Pulmonary artery endothelial cell (primary cell): ENCODE measurements at regions not wholly inside any gene's neighbourhood (a gene's known extent, or its start where the extent isn't known, plus 50 kb on each side); places are given as distances from the start of the nearest gene placed in this dataset.

ENCODE experiments used
- DNase-seq: peaks from one replicate; pipeline ENCODE4 v3.0.0-alpha.2; 2011; ENCODE audit warnings: low read depth, low spot score

DNA sequence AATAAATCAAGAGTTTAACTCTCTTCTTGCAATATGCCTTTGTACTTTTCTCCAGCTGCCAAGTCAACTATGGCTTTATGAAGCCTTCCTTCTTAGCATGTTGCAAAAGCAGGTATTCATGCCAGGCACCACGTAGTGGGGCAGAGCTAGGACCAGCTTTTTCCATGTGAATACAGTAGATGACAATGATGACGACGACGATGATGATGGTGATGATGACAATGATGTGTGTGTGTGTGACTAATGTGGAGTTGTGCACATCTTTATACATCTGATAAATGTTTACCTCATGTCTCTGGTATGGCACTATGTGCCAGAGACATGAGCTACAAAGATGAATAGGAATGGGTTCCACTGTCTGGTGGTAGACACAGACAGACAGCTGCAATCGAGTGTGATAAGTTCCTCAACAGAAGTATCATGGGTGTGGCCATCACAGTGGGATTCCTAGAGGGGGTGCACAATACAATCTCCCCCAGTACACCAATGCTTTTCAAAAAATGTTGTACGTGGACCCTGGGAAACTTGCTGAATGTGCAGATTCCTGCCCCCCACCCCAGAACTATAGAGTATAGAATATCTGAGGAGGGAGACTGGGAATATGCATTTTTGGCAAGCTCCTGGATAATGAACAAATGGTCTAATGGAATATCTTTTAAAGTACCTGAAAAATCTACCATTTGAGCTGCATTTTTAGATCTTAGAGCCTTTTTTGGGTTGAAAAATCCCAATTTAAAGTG, 183.4 kb downstream of the ABCC12 start:
- DNase-seq: no peak

GRCh38 chr16:47971225-47971624, 184.6 kb downstream of the ABCC12 start:
- no peak for DNase-seq

- no peak for DNase-seq
Measured at GRCh38 chr16:47970291-47970931, 185.4 kb downstream of the ABCC12 start.

DNA sequence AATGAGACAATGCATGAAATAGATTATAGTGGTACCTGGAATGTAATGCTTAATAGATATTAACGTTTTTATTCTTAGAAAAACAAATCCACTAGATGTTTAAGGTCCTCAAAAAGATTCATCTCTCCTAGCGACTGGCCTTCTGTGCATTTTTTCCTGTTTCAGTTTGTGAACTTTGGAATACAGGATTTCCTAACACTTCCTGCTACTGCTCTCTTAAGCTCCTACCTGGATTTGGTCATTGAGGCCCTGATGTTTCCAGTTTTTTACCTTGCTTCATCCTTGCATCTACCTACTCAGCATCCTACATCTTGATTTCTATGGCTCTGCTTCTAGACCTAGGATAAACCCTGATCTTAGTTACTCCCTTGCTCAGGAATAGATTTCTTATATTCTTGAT, 188.4 kb downstream of the ABCC12 start:
- DNase-seq: no peak

DNA sequence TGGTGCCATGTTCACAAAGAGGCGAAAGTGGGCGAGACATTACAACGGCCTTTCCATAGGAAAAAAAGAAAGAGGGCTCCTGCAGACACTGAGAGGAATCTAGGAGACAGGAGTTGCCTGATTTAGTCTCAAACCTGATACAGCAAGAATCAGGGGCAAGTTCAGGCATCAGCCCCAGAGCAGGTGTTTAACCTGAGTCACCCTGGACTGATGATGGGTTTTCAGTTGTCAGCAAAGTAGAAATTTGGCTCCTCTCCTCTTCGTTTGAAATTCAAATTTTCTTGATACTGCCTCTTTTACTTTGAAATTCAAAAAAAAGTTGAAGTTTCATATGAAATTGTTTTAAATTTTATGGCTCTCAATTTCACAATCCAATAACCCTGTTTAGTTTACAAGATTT, 189.5 kb downstream of the ABCC12 start:
- DNase-seq: no peak

GRCh38 chr16:47965439-47965838, 190.4 kb downstream of the ABCC12 start:
- DNase-seq: no peak

DNA sequence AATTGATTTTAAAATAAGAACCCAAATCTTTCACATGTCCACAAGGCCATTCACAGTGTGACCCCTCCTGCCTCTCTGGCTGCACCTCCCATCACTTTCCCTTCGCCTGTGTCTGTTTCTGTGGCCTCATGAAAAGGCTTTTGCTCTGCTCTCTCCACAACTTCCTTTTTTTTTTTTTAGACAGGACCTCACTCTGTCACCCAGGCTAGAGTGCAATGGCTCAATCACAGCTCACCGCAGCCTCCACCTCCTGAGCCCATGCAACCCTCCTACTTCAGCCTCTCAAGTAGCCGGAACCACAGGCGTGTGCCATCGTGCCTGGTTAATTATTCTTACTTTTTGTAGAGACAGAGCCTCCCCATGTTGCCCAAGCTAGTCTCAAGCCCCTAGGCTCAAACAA, 197.1 kb downstream of the ABCC12 start:
- no peak for DNase-seq

DNA sequence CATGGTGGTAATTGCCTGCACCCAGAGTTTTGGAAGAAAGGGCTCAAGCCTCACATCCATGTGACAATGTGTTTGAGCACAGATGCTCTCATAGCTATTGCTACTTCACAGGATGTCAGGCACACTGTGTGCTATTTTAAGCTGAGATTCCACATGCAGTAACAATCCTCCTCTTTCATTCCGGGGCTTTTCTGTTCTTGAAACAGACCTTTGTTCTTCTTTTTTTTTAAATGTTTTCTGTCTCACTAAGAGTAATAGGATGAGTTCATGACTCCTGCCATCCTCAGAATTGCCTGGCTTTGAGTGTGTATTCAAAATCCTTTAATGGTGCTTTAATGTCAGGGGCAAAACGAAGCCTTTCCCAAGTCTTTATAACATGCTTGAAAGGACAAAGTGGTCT, 198.9 kb downstream of the ABCC12 start:
- DNase-seq: no peak

DNA sequence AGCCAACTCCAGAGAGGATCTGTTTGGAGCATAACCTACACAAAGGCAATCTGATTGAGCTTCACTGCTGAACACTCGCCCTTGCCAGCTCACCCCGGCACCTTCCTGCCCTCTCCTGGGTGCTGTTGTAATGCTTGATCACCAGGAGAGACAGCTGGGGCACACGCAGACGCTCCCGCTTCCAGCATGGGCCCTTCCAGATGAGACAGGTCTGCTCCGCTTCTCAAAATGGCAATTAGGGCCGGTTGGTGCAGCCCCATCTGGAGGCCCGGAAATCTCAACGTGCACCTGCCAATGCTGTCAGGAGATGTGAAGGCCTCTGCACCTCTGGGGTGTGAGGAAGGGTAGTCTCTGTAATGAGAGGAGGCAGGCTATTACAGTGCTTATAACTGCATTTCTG, 206.1 kb downstream of the ABCC12 start:
- no peak for DNase-seq

- no peak for DNase-seq
Measured at GRCh38 chr16:47949276-47949675, 206.5 kb downstream of the ABCC12 start.

GRCh38 chr16:47947723-47948122, 208.1 kb downstream of the ABCC12 start:
- DNase-seq: no peak

DNA sequence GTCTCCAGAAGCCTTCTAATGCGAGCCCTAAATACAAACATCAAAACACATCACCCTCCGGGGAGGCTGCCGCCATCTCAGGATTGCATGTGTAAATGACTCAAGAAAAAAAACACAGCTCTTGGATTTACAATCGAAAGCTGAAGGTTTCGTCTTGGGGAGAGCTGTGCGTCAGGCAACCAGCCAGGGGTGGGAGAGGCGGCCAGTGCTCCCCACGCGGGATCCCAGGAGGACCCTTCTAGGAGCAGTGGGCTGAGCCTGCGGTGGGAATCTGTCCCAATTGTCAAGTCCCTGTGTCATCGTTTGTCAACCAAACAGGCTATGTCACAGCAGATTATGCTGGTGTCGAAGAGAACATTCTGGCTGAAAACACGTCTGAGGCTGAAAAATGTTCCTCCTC, 209.7 kb downstream of the ABCC12 start:
- DNase-seq: no peak

DNA sequence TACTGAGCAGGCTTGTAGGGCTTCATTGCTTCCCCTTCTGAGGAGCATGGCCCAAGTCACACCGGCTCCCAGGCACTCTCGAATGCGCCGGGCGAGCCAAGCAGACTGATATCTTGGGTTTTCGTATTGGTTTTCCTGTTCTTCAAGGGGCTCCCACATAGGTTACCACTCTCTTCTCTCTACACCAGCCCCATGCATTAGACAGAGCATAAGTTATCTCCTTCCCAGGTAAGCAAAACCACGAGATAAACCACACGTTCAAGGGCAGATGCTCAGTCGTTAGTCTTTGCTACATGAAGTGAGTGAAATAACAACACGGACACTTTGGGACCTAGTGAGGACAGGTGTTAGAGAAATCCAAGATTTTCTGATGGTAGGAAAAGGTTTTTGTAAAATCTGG, 211.2 kb downstream of the ABCC12 start:
- no peak for DNase-seq

GRCh38 chr16:47943235-47943634, 212.6 kb downstream of the ABCC12 start:
- DNase-seq: no peak

GRCh38 chr16:47940466-47940865, 215.3 kb downstream of the ABCC12 start:
- DNase-seq: no peak

- no peak for DNase-seq
Measured at GRCh38 chr16:47939680-47940079, 216.1 kb downstream of the ABCC12 start.

DNA sequence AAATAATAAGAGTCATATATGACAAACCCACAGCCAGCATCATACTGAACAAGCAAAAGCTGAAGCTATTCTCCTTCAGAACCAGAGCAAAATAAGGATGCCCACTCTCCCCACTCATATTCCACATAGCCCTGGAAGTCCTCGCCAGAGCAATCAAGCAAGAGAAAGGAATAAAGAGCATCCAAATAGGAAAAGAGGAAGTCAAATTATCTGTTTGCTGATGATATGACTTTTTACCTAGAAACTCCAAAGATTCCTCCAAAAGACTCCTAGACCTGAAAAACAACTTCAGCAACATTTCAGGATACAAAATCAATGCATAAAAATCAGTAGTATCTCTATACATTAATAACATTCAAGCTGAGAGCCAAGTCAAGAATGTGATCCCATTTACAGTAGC, 217.5 kb downstream of the ABCC12 start:
- no peak for DNase-seq

- DNase-seq: no peak
Measured at GRCh38 chr16:47928008-47928407, 227.8 kb downstream of the ABCC12 start.

- DNase-seq: no peak
Measured at GRCh38 chr16:47927330-47927729, 228.5 kb downstream of the ABCC12 start.

GRCh38 chr16:47925811-47926460, 229.9 kb downstream of the ABCC12 start:
- no peak for DNase-seq

DNA sequence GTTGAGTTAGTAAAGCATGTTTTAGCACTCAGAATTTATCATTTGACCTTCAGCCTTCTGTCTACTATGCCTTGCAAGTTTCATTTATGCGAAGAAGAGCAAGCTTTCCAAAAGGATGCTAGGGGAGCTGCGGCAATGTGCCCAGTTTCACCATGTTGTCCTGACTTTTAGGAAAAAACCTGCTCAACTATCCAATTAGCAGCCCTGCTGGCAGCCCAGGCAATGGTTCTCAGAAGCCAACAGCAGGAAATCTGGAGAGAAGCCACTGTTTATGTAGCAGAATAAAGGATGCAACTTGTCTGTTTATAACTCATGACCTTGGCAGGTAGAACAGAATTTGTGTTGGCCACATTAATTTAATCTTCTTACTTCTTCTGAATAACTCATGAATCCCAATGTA, 230.8 kb downstream of the ABCC12 start:
- no peak for DNase-seq

DNA sequence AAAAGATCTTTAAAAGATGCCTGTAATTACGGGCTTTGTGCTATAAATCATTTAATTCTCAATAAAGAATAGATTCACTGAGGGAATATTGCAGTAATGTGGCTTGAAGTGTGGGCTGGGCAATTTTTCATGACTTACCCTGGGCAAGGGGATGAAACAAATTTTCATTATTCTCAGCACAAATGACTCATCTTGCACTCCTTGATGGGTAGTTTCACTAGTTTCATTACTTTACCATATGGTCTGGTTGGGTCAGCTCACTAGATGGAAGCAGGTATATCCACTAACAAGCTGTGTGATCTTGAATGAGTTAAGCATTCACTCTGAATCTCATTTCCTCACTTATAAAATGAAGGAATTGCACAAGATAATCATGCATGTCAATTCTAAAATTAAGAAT, 234.3 kb downstream of the ABCC12 start:
- no peak for DNase-seq

GRCh38 chr16:47920709-47921108, 235.1 kb downstream of the ABCC12 start:
- no peak for DNase-seq
